GM04503 (cell line): ENCODE measurements at regions not wholly inside any gene's neighbourhood (a gene's known extent, or its start where the extent isn't known, plus 50 kb on each side); places are given as distances from the start of the nearest gene placed in this dataset.
"Not testable (repeated sequence)": the region's sequence is repeated elsewhere in the genome, so short reads cannot be mapped to it uniquely, and the experiment has no call there.

Experiments used
- DNase-seq: peaks from one replicate; pipeline ENCODE4 v3.0.0-alpha.2; 2012; ENCODE audit warnings: low read depth

DNA sequence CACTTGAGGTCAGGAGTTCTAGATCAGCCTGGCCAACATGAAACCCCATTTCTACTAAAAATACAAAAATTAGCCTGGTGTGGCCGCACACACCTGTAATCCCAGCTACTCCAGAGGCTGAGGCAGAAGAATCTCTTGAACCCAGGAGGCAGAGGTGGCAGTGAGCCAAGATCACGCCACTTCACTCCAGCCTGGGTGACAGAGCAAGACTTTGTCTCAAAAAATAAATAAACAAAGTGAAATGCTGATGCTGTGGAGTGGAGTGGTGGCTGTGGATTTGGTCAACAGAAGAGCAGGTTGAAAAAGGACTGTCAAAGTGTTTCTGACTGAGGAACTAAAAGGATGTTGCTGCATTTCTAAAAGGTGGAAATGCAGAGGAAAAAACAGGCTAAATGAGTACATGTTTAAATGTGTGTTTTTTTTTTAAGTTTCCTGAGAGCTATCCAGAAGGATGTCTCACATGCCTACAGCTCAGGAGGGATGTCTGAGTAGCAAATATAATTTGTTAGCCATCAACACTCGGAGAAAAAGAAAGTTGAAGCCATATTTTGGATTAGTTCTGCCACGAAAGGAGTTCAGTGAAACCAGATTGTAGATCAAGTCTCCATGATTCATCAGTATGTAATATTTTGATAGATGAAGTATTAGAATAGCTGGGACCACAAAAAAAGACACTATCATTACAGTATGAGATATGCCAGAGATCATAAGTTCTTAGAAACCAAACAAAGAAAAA, 621.1 kb upstream of the ADGRB3 start:
- no peak for DNase-seq

DNA sequence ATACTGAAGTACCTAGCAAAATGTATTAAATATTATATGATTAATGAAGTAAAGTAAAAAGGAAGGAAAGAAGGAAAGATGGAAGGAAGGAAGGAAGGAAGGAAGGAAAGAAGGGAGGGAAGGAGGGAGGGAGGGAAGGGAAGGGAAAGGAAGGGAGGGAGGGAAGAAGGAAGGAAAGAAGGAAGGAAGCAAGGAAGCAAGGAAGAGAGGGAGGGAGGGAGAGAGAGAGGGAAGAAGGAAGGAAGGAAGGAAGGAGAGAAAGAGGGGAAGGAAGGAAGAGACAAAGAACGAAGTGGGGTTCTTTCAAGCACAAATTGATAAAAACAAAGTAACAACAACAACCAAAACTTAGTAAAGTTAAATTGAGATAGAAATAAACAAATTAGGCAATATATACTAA, 622.3 kb upstream of the ADGRB3 start:
- no peak for DNase-seq

GRCh38 chr6:68010936-68011335, 624.1 kb upstream of the ADGRB3 start:
- no peak for DNase-seq

DNA sequence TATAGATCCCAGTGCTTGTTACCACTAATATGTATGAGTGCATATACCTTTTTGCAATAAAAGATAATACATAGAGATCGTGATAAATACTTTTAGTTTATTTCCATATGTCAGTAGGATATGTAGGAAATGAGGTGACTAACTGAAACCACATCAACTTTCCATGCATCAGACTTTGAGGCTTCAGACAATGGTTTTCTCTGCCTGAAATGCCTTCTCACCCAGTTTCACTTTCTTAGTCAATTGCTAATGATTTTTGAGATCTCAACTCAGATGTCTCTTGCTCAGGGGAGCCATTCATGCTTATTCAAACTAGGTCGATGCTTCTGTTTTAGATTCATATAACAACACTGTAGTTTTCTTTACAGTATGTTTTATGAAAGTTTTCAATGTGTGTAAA, 626.6 kb upstream of the ADGRB3 start:
- DNase-seq, result no peak

GRCh38 chr6:68007717-68008116, 627.4 kb upstream of the ADGRB3 start:
- no peak for DNase-seq

DNA sequence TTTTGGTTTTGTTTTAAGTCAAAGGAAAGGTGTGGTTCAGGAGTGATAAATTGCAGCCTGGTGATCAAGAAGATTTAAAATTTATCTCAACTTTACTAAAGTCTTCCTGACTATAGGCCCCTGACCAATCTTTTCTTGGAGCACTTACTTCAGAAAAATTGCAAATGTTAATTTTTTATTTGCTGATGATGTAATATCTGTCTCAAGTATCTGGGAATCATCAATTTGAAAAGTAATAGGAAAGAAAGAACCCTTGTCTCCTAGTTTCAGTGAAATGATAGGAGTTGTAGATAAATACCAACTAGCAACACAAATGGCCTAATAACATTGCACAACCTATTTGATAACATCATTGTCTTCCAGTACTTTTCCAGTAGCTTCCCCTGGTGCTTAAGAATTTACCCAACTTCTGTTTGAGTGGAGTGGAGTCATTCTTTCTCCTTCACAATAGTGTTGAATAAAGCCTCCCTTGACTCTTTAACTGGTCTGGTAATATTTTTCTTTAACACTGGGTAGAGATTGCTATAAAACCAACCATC, 648.3 kb upstream of the ADGRB3 start:
- no peak for DNase-seq

GRCh38 chr6:67976486-67976885, 658.6 kb upstream of the ADGRB3 start:
- no peak for DNase-seq

DNA sequence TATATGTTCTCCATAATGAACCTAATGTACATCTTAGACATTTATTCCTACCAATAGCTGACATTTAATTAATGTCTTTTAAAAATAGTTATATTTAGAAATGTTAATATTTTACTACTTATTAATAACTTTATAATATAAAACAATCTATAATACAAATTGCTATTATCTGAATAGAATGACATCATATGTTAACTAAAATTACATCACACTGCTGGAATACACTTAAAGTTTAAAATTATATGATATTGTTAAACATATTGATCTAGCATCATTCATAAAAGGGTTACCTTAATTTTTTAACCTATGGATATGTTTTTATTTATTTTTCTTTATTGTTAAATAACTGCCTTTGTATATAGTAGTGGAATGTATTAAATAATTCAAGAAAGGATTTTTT, 660.2 kb upstream of the ADGRB3 start:
- no peak for DNase-seq

DNA sequence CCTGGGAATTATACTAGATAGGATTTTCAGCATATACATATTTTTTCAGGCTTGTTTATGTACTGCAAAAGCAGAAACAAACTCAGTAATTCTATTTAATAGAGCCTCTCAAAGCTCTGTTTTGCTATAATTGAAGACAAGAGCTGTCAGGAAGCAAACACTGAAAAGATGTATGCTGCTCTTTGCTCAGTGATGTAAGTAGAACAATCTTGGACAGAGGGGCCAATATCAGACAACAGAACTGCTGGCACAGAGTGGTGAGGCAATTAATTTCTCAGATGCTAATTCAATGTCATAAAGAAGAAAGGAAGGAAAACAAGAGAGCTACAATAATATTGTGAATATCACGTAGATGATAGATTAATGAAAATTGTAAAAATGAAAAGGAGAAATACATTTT, 663.3 kb upstream of the ADGRB3 start:
- no peak for DNase-seq

DNA sequence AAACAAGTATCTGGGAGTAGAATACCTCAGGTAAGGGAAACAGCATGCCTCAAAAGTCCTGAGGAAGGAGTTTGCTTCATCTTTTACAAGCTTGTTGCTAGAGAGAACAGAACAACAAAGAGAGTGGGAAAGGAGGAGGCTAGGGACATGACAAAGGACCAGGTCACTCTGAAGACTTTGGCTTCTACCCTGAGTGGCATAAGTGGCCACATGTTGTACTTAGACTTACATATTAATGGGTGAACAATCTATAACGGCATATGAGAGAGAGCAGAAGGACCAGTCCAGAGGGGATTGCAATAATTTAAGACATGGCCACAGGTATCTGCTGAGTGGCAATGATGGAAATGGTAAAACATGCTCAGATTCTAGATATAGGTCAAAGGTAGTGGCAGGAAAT, 668.3 kb upstream of the ADGRB3 start:
- DNase-seq, result no peak

- no peak for DNase-seq
Measured at GRCh38 chr6:67956352-67956751, 678.7 kb upstream of the ADGRB3 start.

DNA sequence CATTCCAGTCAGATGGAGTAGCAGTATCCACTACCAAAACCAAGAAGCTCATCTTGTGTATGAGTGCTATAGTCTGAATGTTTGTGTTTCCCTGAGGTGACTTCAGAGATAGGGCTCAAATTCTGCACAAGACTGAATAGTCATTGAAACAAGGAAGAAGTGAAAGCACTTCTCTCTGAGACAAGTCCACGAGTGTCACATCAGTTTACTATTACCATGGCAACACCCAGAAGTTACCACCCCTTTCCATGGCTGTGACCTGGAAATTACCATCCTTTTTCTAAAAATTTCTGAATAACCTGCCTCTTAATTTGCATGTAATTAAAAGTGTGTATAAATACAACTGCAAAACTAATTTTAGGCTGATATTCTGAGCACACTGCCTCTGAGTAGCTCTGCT, 682.1 kb upstream of the ADGRB3 start:
- no peak for DNase-seq

GRCh38 chr6:67952121-67952520, 683.0 kb upstream of the ADGRB3 start:
- DNase-seq, result no peak

GRCh38 chr6:67947762-67948161, 687.3 kb upstream of the ADGRB3 start:
- DNase-seq, result not testable (repeated sequence)

DNA sequence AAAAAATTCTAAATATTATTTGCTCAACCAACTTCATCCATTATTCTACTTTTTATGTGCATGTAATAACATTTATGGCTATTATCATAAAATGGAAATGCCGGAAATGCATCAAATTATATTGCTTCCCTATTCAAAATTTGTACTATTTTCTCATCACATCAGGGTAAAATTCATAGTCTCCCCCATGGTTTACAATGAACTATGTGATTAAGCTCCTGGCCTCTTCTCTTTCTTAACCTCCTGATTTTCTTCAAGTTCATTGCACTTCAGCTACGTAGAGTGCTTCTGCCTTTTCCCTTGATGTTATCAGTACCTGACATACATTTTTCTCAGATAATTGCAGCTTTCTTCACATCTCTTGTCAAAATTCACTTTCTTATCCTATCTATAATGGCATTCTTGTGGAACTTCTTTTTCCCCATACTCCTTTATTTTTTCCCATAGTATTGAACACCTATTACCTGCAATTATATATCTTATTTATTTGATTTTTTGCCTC, 699.1 kb upstream of the ADGRB3 start:
- no peak for DNase-seq

DNA sequence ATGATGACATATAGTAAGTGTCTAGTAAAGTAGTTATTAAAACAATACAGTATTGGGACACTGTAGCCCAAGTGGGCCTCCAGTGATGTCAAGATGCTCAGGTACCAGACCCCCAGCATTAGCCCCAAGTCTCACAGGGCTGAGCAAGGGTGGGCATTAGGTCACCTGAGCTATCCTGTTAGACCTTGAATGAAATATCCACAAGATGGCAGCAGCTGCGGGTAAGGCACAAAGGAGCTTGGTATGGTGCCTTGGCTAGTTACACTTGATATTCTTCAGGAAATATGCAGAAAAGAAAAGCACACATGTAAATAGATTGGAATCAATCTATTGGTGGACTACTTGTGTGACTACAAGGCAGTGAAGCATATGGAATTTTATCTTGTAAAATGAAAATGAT, 701.8 kb upstream of the ADGRB3 start:
- no peak for DNase-seq

DNA sequence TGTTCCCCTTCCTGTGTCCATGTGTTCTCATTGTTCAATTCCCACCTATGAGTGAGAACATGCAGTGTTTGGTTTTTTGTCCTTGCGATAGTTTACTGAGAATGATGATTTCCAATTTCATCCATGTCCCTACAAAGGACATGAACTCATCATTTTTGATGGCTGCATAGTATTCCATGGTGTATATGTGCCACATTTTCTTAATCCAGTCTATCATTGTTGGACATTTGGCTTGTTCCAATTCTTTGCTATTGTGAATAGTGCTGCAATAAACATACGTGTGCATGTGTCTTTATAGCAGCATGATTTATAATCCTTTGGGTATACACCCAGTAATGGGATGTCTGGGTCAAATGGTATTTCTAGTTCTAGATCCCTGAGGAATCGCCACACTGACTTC, 712.5 kb upstream of the ADGRB3 start:
- DNase-seq, result not testable (repeated sequence)

GRCh38 chr6:67920040-67920439, 715.0 kb upstream of the ADGRB3 start:
- DNase-seq, result not testable (repeated sequence)

DNA sequence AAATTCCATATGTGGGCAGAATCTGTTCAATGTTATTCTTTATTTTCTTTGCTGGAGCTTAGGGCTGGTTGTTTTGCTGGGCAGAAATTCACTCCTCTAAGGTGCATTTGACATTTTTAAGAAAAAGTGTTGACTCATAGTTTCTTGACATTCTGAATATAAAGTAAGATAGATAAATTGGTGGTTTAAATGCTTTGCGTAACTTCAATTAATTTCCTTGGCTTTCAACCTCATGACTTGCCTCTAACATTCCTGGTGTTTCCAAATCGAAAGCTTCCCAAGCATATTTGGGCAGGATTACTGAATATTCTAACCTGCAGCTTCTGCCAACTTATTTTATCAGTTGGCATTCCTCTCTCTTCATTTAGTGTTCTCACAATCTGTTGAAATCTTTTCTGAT, 718.7 kb upstream of the ADGRB3 start:
- DNase-seq, result no peak

DNA sequence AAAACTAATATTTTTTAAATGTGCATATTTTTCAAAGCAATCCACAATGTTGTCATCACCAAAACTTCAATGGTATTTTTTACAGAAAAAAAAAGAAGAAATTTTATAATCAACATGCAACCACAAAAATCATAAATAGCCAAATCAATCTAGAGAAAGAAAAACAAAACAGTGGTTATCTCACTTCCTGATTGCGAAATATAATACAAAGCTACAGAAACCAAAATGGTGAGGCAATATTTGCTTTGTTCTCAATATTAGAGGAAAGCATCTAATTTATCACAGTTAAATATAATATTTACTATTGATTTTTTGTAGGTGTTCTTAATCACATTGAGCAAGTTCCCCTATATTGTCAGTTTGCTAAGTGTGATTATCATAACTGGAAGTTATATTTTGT, 720.7 kb upstream of the ADGRB3 start:
- DNase-seq, result no peak

DNA sequence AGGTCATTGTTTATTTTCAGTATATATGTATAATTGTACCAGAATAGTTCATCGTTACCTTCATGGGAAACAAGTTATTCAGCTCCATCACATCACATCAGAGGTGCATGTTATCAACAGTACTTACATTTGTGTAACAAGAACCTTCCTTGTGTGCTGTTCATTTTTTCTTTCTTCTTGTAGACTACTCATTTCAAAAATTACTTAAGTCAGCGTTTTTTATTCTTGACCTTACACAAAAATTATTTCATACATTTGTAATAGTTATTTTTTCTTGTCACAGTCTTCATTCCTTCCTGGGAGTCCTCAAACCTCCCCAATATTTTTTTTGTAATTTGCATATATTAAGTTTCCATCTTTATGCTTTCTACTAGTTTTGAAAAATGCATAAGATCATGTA, 725.7 kb upstream of the ADGRB3 start:
- DNase-seq, result no peak

DNA sequence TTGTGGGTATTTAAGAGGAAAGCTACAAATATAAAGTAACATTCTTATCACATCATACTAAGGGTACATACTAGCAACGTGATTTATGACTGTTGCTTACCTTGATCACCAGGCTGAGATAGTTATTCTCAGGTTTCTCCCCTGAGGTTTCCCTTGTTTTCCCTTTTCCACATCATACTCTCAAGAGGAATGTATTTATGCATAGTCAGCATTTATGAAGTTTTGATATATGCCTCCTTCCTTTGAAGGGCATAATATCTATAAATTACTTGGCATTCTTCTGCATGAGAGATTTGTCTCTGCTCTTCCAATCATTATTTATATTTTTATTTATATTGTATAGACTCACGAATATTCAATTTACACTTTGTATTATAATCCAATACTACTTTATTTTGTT, 726.7 kb upstream of the ADGRB3 start:
- no peak for DNase-seq

DNA sequence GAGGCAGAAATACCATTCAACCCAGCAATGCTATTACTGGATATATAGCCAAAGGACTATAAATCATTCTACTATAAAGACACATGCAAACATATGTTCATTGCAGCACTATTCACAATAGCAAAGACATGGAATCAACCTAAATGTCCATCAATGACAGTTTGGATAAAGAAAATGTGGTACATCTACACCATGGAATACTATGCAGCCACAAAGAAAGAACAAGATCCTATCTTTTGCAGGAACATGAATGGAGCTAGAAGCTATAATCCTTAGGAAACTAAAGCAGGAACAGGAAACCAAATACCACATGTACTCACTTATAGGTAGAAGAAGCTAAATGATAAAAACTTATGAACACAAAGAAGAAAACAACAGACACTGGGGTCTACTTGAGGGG, 730.3 kb upstream of the ADGRB3 start:
- not testable (repeated sequence) for DNase-seq

- DNase-seq, result no peak
Measured at GRCh38 chr6:67898875-67899274, 736.2 kb upstream of the ADGRB3 start.
